ENCODE measurements at regions not wholly inside any gene's neighbourhood (a gene's known extent, or its start where the extent isn't known, plus 50 kb on each side); places are given as distances from the start of the nearest gene placed in this dataset.
"Not testable (repeated sequence)": the region's sequence is repeated elsewhere in the genome, so short reads cannot be mapped to it uniquely, and the experiment has no call there.

GRCh38 chr12:14032191-14032590, 50.8 kb upstream of the GRIN2B start:
- H3K27me3 ChIP-seq (ENCODE audit: control insufficient read depth, insufficient read depth, low read length); CTCF ChIA-PET; POLR2A ChIA-PET; DNase-seq (ENCODE audit: low read depth); H3K4me3 ChIP-seq (ENCODE audit: low read depth, low read length); H3K36me3 ChIP-seq (ENCODE audit: control insufficient read depth, insufficient read depth, low read length): not testable (repeated sequence)

GRCh38 chr12:14043776-14044175, 62.4 kb upstream of the GRIN2B start:
- Histone ChIP-seq H3K27me3 (ENCODE audit: control insufficient read depth, insufficient read depth, low read length) (no peaks in the 10 kb centered on the region), H3K36me3 (ENCODE audit: control insufficient read depth, insufficient read depth, low read length) (no peaks in the 10 kb centered on the region), H3K4me3 (ENCODE audit: low read depth, low read length) (no peak overlapping the region)
- TF ChIP-seq, protein P1, sequence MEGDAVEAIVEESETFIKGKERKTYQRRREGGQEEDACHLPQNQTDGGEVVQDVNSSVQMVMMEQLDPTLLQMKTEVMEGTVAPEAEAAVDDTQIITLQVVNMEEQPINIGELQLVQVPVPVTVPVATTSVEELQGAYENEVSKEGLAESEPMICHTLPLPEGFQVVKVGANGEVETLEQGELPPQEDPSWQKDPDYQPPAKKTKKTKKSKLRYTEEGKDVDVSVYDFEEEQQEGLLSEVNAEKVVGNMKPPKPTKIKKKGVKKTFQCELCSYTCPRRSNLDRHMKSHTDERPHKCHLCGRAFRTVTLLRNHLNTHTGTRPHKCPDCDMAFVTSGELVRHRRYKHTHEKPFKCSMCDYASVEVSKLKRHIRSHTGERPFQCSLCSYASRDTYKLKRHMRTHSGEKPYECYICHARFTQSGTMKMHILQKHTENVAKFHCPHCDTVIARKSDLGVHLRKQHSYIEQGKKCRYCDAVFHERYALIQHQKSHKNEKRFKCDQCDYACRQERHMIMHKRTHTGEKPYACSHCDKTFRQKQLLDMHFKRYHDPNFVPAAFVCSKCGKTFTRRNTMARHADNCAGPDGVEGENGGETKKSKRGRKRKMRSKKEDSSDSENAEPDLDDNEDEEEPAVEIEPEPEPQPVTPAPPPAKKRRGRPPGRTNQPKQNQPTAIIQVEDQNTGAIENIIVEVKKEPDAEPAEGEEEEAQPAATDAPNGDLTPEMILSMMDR (IDR thresholded peaks at IDR 0.05; ENCODE audit: insufficient read depth, low read depth, low read length), result no peak
- POLR2A ChIA-PET, result no interaction called here
- CTCF ChIA-PET, result interaction anchor here (0.7 kb wide), 1 partner anchor 25 kb away, joined by 3 read pairs; no protein-coding TSS in a partner anchor
- no peak for DNase-seq (ENCODE audit: low read depth)

DNA sequence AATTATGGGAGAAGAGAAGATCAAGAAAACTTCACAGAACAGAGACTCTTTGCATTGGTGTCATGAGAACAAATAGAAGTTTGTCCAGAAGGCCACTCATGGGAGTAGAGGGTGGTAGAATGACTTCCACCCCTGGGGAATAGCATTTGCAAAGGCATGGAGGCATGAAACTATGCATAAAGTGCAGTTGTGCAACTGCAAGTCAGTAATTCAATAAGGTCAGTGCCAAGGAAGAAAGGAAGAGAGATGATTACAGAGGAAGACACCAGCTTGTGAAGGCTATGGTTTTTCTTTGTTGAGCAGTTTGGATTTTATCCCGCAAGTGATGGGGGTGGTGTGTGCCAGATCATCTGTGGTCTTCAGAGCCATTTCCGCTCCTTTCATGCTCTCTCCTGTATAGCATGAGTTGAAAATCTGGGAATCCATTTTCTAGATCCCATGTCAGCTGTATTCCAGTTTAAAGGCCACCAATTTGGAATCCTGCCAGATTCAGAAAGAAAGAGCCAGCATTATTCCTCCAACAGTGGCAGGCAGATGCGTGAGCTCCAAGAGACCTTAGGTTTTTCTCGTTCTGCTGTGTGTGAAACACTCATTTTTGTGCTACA, 67.6 kb upstream of the GRIN2B start:
- POLR2A ChIA-PET, result no interaction called here
- Histone ChIP-seq H3K27me3 (ENCODE audit: control insufficient read depth, insufficient read depth, low read length) (no peaks in the 10 kb centered on the region), H3K36me3 (ENCODE audit: control insufficient read depth, insufficient read depth, low read length) (no peaks in the 10 kb centered on the region), H3K4me3 (ENCODE audit: low read depth, low read length) (no peak overlapping the region)
- CTCF ChIA-PET, result no interaction called here
- no peak for DNase-seq (ENCODE audit: low read depth)
- TF ChIP-seq, protein P1 (IDR thresholded peaks at IDR 0.05; ENCODE audit: insufficient read depth, low read depth, low read length), result no peak

DNA sequence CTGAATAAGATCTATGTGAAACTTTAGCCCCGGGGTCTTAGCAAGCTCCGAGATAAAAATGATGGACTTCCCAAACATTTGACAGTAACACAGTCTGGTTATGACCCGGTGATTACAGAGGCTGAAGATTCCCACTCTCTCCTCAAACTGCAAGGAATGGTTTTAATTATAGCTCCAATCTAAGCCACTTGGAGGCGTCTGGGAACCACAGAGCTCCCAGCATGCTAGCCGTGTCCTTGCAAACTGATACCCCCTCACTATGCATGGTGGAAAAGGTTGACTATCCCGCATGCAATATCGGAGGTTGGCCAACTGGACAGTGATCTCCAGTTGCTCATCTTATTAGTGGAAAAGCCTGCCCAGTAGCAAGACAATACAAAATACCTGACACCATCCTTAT, 76.5 kb upstream of the GRIN2B start:
- H3K27me3 ChIP-seq (ENCODE audit: control insufficient read depth, insufficient read depth, low read length), result no peaks in the 10 kb centered on the region
- no peak overlapping the region for H3K4me3 ChIP-seq (ENCODE audit: low read depth, low read length)
- ChIA-PET POLR2A (no interaction called here), CTCF (no interaction called here)
- no peak for DNase-seq (ENCODE audit: low read depth)
- TF ChIP-seq, protein P1 (IDR thresholded peaks at IDR 0.05; ENCODE audit: insufficient read depth, low read depth, low read length), result no peak
- no peaks in the 10 kb centered on the region for H3K36me3 ChIP-seq (ENCODE audit: control insufficient read depth, insufficient read depth, low read length)

- Histone ChIP-seq H3K4me3 (ENCODE audit: low read depth, low read length) (no peak overlapping the region), H3K36me3 (ENCODE audit: control insufficient read depth, insufficient read depth, low read length) (no peaks in the 10 kb centered on the region), H3K27me3 (ENCODE audit: control insufficient read depth, insufficient read depth, low read length) (no peaks in the 10 kb centered on the region)
- DNase-seq (ENCODE audit: low read depth), result no peak
- TF ChIP-seq, protein P1 (IDR thresholded peaks at IDR 0.05; ENCODE audit: insufficient read depth, low read depth, low read length), result no peak
- ChIA-PET CTCF (no interaction called here), POLR2A (no interaction called here)
These were observed 77.3 kb upstream of the GRIN2B start for GRCh38 chr12:14058717-14059116.

- DNase-seq (ENCODE audit: low read depth), result no peak
- TF ChIP-seq, protein P1 (IDR thresholded peaks at IDR 0.05; ENCODE audit: insufficient read depth, low read depth, low read length), result no peak
- Histone ChIP-seq H3K27me3 (ENCODE audit: control insufficient read depth, insufficient read depth, low read length) (no peaks in the 10 kb centered on the region), H3K36me3 (ENCODE audit: control insufficient read depth, insufficient read depth, low read length) (no peaks in the 10 kb centered on the region), H3K4me3 (ENCODE audit: low read depth, low read length) (no peak overlapping the region)
- POLR2A ChIA-PET, result no interaction called here
- CTCF ChIA-PET, result no interaction called here
These were observed 78.1 kb upstream of the GRIN2B start for GRCh38 chr12:14059548-14059947.

All from BJ (cell line).